GM13977 (cell line): ENCODE measurements at regions not wholly inside any gene's neighbourhood (a gene's known extent, or its start where the extent isn't known, plus 50 kb on each side); places are given as distances from the start of the nearest gene placed in this dataset.

Experiments
- DNase-seq: peaks from one replicate; pipeline ENCODE4 v3.0.0; 2012; ENCODE audit warnings: low spot score
- CTCF ChIP-seq: IDR thresholded peaks from 2 replicates; pipeline ENCODE4 v1.5.1; 2012; ENCODE audit warnings: mild to moderate bottlenecking, control low read depth; ENCODE audit not compliant: insufficient read depth; ENCODE audit errors: extremely low read depth, missing control alignments
- in situ Hi-C: fragments of 300-500 bp; cut with MboI; formaldehyde crosslinking; loops from one replicate; pipeline ENCODE4 v1.12.0; 2022; ENCODE audit warnings: low sequenced_read_pairs, low pct_unique_long_range_greater_than_20kb, mixed read lengths, inconsistent platforms; ENCODE audit not compliant: unreplicated experiment

- no peak for TF ChIP-seq CTCF
- in situ Hi-C loops: no loop called here
- DNase-seq: no peak
These were observed 258.3 kb upstream of the NEGR1 start for GRCh38 chr1:72540674-72541073.

GRCh38 chr1:72535470-72535869, 253.1 kb upstream of the NEGR1 start:
- TF ChIP-seq CTCF: no peak
- in situ Hi-C loops: no loop called here

GRCh38 chr1:72530646-72531045, 248.3 kb upstream of the NEGR1 start:
- no peak for DNase-seq
- TF ChIP-seq CTCF: no peak
- in situ Hi-C loops: no loop called here

More at GRCh38 chr1:72535470-72535869, 253.1 kb upstream of the NEGR1 start:
- no peak for DNase-seq

- in situ Hi-C loops: no loop called here
- no peak for TF ChIP-seq CTCF
- DNase-seq: no peak
These were observed 244.6 kb upstream of the NEGR1 start for GRCh38 chr1:72526926-72527325.

- DNase-seq: no peak
- in situ Hi-C loops: no loop called here
- TF ChIP-seq CTCF: no peak
These were observed 241.7 kb upstream of the NEGR1 start for GRCh38 chr1:72524021-72524420.

GRCh38 chr1:72521659-72522058, 239.3 kb upstream of the NEGR1 start:
- TF ChIP-seq CTCF: no peak
- no peak for DNase-seq
- in situ Hi-C loops: no loop called here

GRCh38 chr1:72516826-72517225, 234.5 kb upstream of the NEGR1 start:
- TF ChIP-seq CTCF: no peak
- in situ Hi-C loops: no loop called here

More at GRCh38 chr1:72516826-72517225, 234.5 kb upstream of the NEGR1 start:
- DNase-seq: no peak
